BJ (cell line): ENCODE measurements at regions not wholly inside any gene's neighbourhood (a gene's known extent, or its start where the extent isn't known, plus 50 kb on each side); places are given as distances from the start of the nearest gene placed in this dataset.
"Not testable (repeated sequence)": the region's sequence is repeated elsewhere in the genome, so short reads cannot be mapped to it uniquely, and the experiment has no call there.

Experiments
- CTCF ChIA-PET: fragments of 350-600 bp; formaldehyde crosslinking; extraction: SDS; loops from one replicate; lab custom pipeline; 2021; ENCODE audit warnings: antibody characterized with exemption, inconsistent platforms; lab: Yijun Ruan, JAX
- POLR2A ChIA-PET: fragments of 300-600 bp; sonication (Branson Sonifier 250); formaldehyde crosslinking; extraction: SDS; loops from one replicate; lab custom pipeline; 2021; ENCODE audit warnings: antibody characterized with exemption; lab: Charles Lee
- DNase-seq: peaks from one replicate; pipeline ENCODE4 v3.0.0-alpha.2; 2011; ENCODE audit warnings: low read depth
- H3K27me3 ChIP-seq: 2 replicates; pipeline ENCODE4 v1.6.0; 2011; ENCODE audit warnings: low read length; ENCODE audit not compliant: control insufficient read depth, insufficient read depth
- H3K36me3 ChIP-seq: 2 replicates; pipeline ENCODE4 v1.5.1; 2011; ENCODE audit warnings: low read length; ENCODE audit not compliant: control insufficient read depth, insufficient read depth
- H3K4me3 ChIP-seq: 2 replicates; pipeline ENCODE4 v1.5.1; 2011; ENCODE audit warnings: low read depth, mild to moderate bottlenecking, control low read depth, low read length
- CTCF ChIP-seq: IDR thresholded peaks from 2 replicates; pipeline ENCODE4 v1.5.1; 2011; ENCODE audit warnings: low read depth, mild to moderate bottlenecking, control low read depth, inconsistent platforms, low read length, moderate library complexity; ENCODE audit not compliant: insufficient read depth

DNA sequence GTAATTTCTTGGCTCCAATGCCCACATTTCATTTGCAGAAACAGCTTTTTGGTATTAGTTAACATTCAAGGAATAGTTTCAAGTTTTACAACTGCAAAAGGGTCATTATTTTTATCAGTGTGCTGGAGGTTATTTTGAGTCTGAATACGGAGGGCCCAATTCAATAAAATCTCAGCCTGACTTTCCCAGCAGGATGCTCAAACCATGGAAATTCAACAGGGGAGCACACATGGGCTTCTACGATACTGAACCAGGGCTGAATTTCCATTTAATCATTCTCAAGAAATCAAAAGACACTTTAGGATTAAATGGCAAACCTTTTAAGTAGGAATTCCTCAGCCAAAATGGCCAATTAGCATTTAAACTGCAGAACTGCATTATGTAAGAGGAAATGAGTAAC lies 700.9 kb upstream of the ANKRD30A start:
- no peak for DNase-seq
- no peak for TF ChIP-seq CTCF
- ChIA-PET POLR2A (no interaction called here), CTCF (interaction anchor here (0.8 kb wide), 1 partner anchor 82 kb away, joined by 3 read pairs; no protein-coding TSS in a partner anchor)
- Histone ChIP-seq H3K27me3 (no peaks in the 10 kb centered on the region), H3K4me3 (no peak overlapping the region), H3K36me3 (no peaks in the 10 kb centered on the region)

DNA sequence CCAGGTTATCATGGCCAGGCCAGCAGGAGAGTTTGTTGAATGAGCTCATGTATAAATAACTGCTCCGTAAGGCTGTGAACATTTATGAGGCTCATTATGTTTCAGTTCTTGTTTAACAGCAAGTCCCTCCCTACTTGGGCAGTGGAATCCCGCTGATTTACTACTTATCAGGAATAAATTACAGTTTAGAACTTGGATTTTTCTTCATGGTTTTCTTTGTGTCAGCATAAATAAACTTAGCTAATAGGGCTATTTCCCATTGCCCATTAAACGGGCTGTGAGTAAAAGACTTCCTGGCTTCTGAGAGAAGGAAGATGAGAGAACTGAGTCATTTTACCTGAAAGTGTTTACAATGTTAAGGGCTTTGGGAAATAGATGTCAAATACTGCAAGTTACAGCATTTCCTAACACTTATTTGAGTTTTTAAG lies 701.6 kb upstream of the ANKRD30A start:
- POLR2A ChIA-PET: no interaction called here
- H3K4me3 ChIP-seq: no peak overlapping the region
- no peaks in the 10 kb centered on the region for H3K36me3 ChIP-seq
- no peak for TF ChIP-seq CTCF
- H3K27me3 ChIP-seq: no peaks in the 10 kb centered on the region
- CTCF ChIA-PET: interaction anchor here (0.8 kb wide), 1 partner anchor 82 kb away, joined by 3 read pairs; no protein-coding TSS in a partner anchor
- no peak for DNase-seq

- POLR2A ChIA-PET: interaction anchor here (0.6 kb wide), 2 partner anchors 31 to 173 kb away, joined by 3 read pairs; no protein-coding TSS in a partner anchor
- DNase-seq: no peak
Measured at GRCh38 chr10:36421992-36422391, 703.4 kb upstream of the ANKRD30A start.

DNA sequence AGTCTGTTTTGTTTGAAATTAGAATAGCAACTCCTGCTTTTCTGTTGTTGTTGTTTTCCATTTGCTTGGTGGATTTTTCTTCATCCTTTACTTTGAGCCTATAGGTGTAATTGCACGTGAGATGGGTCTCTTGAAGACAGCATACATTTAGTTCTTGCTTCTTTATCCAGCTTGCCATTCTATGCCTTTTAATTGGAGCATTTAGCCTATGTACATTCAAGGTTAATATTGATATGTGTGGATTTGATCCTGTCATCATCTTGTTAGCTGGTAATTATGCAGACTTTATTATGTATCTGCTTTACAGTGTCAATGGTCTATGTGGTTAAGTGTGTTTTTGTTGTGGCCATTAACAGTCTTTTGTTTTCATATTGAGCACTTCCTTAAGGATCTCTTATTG lies 708.9 kb upstream of the ANKRD30A start:
- ChIA-PET CTCF (no interaction called here), POLR2A (no interaction called here)
- Histone ChIP-seq H3K4me3 (no peak overlapping the region), H3K36me3 (no peaks in the 10 kb centered on the region), H3K27me3 (no peaks in the 10 kb centered on the region)
- TF ChIP-seq CTCF: no peak
- no peak for DNase-seq

More at GRCh38 chr10:36421992-36422391, 703.4 kb upstream of the ANKRD30A start:
- no peak overlapping the region for H3K4me3 ChIP-seq
- CTCF ChIA-PET: no interaction called here
- TF ChIP-seq CTCF: no peak
- H3K27me3 ChIP-seq: no peaks in the 10 kb centered on the region
- H3K36me3 ChIP-seq: no peaks in the 10 kb centered on the region

DNA sequence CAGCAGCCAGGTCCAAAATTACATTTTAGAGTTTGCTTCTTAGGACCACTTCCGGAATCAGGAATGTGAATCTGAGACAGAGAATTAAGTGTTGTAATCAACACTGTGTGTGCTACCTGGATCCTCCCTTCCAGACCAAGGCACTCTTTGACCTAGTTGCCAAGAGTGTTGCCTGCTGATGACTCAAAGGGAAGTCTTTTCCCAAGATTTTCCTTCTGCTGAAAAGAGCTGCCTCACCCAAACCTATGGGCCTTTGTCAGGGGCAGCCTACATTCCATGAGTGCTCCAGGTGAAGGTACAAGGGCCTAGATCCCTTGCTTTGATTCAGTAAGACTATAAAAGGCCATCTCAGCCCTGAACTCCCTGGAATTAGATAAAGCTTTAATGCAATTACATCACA lies 712.5 kb upstream of the ANKRD30A start:
- TF ChIP-seq CTCF: no peak
- no peak for DNase-seq
- no peak overlapping the region for H3K4me3 ChIP-seq
- no peaks in the 10 kb centered on the region for H3K36me3 ChIP-seq
- ChIA-PET POLR2A (no interaction called here), CTCF (no interaction called here)
- no peaks in the 10 kb centered on the region for H3K27me3 ChIP-seq

DNA sequence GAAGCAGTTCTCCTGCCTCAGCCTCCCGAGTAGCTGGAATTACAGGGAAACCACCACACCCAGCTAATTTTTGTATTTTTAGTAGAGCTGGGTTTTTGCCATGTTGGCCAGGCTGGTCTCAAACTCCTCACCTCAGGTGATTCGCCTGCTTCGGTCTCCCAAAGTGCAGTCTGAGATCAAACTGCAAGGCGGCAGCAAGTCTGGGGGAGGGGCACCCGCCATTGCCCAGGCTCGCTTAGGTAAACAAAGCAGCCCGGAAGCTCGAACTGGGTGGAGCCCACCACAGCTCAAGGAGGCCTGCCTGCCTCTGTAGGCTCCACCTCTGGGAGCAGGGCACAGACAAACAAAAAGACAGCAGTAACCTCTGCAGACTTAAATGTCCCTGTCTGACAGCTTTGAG lies 725.2 kb upstream of the ANKRD30A start:
- H3K36me3 ChIP-seq, H3K4me3 ChIP-seq, CTCF ChIA-PET, H3K27me3 ChIP-seq, POLR2A ChIA-PET, DNase-seq: not testable (repeated sequence)
